H1 (cell line): ENCODE measurements at regions not wholly inside any gene's neighbourhood (a gene's known extent, or its start where the extent isn't known, plus 50 kb on each side); places are given as distances from the start of the nearest gene placed in this dataset.

ENCODE experiments used
- CTCF ChIA-PET: fragments of 300-600 bp; sonication (Branson Sonifier 250); formaldehyde crosslinking; loops from one replicate; lab custom pipeline; 2021; ENCODE audit not compliant: partially characterized antibody; lab: Charles Lee
- POLR2A ChIA-PET: fragments of 300-600 bp; sonication (Branson Sonifier 250); formaldehyde crosslinking; loops from one replicate; lab custom pipeline; 2021; ENCODE audit warnings: inconsistent platforms; ENCODE audit not compliant: partially characterized antibody; lab: Charles Lee
- DNase-seq, 2 experiments: peaks; one replicate each; pipeline versions ENCODE4 v3.0.0 to v3.0.0-alpha.2; 2010 to 2022; ENCODE audit warnings: low spot score in 2 of 2, low read depth in 1 of 2, mixed read lengths in 1 of 2
- FAIRE-seq: peaks from 2 replicates; lab custom pipeline; 2011; peaks lifted over from hg19 to GRCh38; lab: Jason Lieb, UNC
- H2AFZ ChIP-seq: 2 replicates; pipeline ENCODE4 v1.8.1; 2012; ENCODE audit warnings: low read length, inconsistent platforms
- H2AK5ac ChIP-seq: 2 replicates; pipeline ENCODE4 v1.6.1; 2013; ENCODE audit warnings: low read depth, low read length
- H2BK120ac ChIP-seq: replicated peaks from 2 replicates; pipeline ENCODE3; 2013; ENCODE audit warnings: low read depth, low read length, inconsistent platforms
- H2BK12ac ChIP-seq: 2 replicates; pipeline ENCODE4 v1.6.1; 2013; ENCODE audit warnings: low read depth, low read length
- H2BK15ac ChIP-seq: 2 replicates; pipeline ENCODE4 v1.6.1; 2013; ENCODE audit warnings: low read length
- H2BK20ac ChIP-seq: 2 replicates; pipeline ENCODE4 v1.6.1; 2013; ENCODE audit warnings: low read length
- H2BK5ac ChIP-seq: 2 replicates; pipeline ENCODE4 v1.6.1; 2013; ENCODE audit warnings: low read depth, low read length
- H3K14ac ChIP-seq: 2 replicates; pipeline ENCODE4 v1.6.1; 2013; ENCODE audit warnings: inconsistent platforms; ENCODE audit not compliant: insufficient read length
- H3K18ac ChIP-seq: 2 replicates; pipeline ENCODE4 v1.6.1; 2013; ENCODE audit warnings: low read length; ENCODE audit errors: extremely low read depth
- H3K23ac ChIP-seq: 2 replicates; pipeline ENCODE4 v1.6.1; 2013; ENCODE audit warnings: inconsistent platforms; ENCODE audit not compliant: insufficient read length
- H3K23me2 ChIP-seq: 2 replicates; pipeline ENCODE4 v1.6.1; 2013; ENCODE audit warnings: low read depth, low read length
- H3K27ac ChIP-seq: 2 replicates; pipeline ENCODE4 v1.6.1; 2011; ENCODE audit warnings: low read depth, low read length, inconsistent platforms
- H3K27me3 ChIP-seq, 4 experiments: replicated peaks in 1 of 4; 1 replicate in 1 of 4; 2 replicates in 3 of 4; pipeline versions ENCODE4 v1.6.1 to v1.8.1; 2011 to 2013; ENCODE audit warnings: low read length in 3 of 4, mild to moderate bottlenecking in 3 of 4, inconsistent platforms in 2 of 4, mixed read lengths in 2 of 4, moderate library complexity in 1 of 4; ENCODE audit not compliant: control insufficient read depth in 3 of 4, insufficient read depth in 3 of 4; ENCODE audit errors: extremely low read depth in 1 of 4
- H3K36me3 ChIP-seq, 4 experiments: 2 replicates each; pipeline versions ENCODE4 v1.6.1 to v1.8.1; 2011 to 2013; ENCODE audit warnings: mild to moderate bottlenecking in 4 of 4, low read length in 3 of 4, moderate library complexity in 2 of 4, control low read depth in 1 of 4, inconsistent platforms in 1 of 4; ENCODE audit not compliant: insufficient read depth in 4 of 4, control insufficient read depth in 2 of 4
- H3K4ac ChIP-seq: replicated peaks from 2 replicates; pipeline ENCODE3; 2013; ENCODE audit warnings: low read length, low read depth, mixed read lengths, inconsistent platforms; ENCODE audit not compliant: insufficient read length
- H3K4me1 ChIP-seq, 4 experiments: replicated peaks in 1 of 4; 1 replicate in 1 of 4; 2 replicates in 3 of 4; pipeline versions ENCODE4 v1.6.1 to v1.8.1; 2011 to 2013; ENCODE audit warnings: low read length in 3 of 4, inconsistent platforms in 2 of 4, mixed read lengths in 1 of 4; ENCODE audit not compliant: insufficient read depth in 4 of 4, control insufficient read depth in 3 of 4
- H3K4me2 ChIP-seq, 2 experiments: 2 replicates each; pipeline versions ENCODE4 v1.6.1 to v1.8.1; 2011 to 2013; ENCODE audit warnings: low read depth in 2 of 2, low read length in 2 of 2, control low read depth in 1 of 2, inconsistent platforms in 1 of 2, mild to moderate bottlenecking in 1 of 2; ENCODE audit not compliant: insufficient read depth in 1 of 2
- H3K4me3 ChIP-seq, 4 experiments: fragments of 200-600, 300-600 bp in 1 of 4; sonication (generic), shearing (Covaris generic), sonication (Bioruptor Twin) in 1 of 4; 2 replicates each; pipeline versions ENCODE4 v1.5.1 to v1.8.1; 2011 to 2016; ENCODE audit warnings: low read length in 4 of 4, low read depth in 3 of 4, control low read depth in 2 of 4, inconsistent platforms in 2 of 4, mild to moderate bottlenecking in 2 of 4, mixed read lengths in 1 of 4, moderate library complexity in 1 of 4; ENCODE audit not compliant: insufficient read depth in 2 of 4; ENCODE audit errors: extremely low read depth in 1 of 4
- H3K56ac ChIP-seq: replicated peaks from 2 replicates; pipeline ENCODE3; 2013; ENCODE audit warnings: low read depth, mild to moderate bottlenecking, mixed read lengths, low read length, inconsistent platforms; ENCODE audit not compliant: insufficient read length
- H3K79me1 ChIP-seq: 2 replicates; pipeline ENCODE4 v1.6.1; 2013; ENCODE audit warnings: low read depth, low read length, control low read depth
- H3K79me2 ChIP-seq, 2 experiments: 2 replicates each; pipeline versions ENCODE4 v1.6.1 to v1.8.1; 2012 to 2013; ENCODE audit warnings: low read length in 2 of 2, mild to moderate bottlenecking in 2 of 2, inconsistent platforms in 1 of 2; ENCODE audit not compliant: insufficient read depth in 2 of 2, control insufficient read depth in 1 of 2
- H3K9ac ChIP-seq, 4 experiments: replicated peaks in 1 of 4; 1 replicate in 1 of 4; 2 replicates in 3 of 4; pipeline versions ENCODE4 v1.6.1 to v1.8.1; 2011 to 2013; ENCODE audit warnings: low read depth in 3 of 4, low read length in 3 of 4, control low read depth in 2 of 4, mild to moderate bottlenecking in 2 of 4, moderate library complexity in 2 of 4, inconsistent platforms in 1 of 4; ENCODE audit errors: extremely low read depth in 1 of 4
- H3K9me3 ChIP-seq, 2 experiments: 2 replicates each; pipeline versions ENCODE4 v1.6.1 to v1.8.1; 2012 to 2013; ENCODE audit warnings: mild to moderate bottlenecking in 2 of 2, moderate library complexity in 2 of 2, control low read depth in 1 of 2, inconsistent platforms in 1 of 2, low read depth in 1 of 2, low read length in 1 of 2, mixed read lengths in 1 of 2; ENCODE audit not compliant: insufficient read depth in 2 of 2
- H4K20me1 ChIP-seq, 2 experiments: replicated peaks in 1 of 2; 2 replicates each; pipeline versions ENCODE3 to v1.8.1; 2011 to 2013; ENCODE audit warnings: inconsistent platforms in 2 of 2, low read length in 2 of 2, mild to moderate bottlenecking in 1 of 2; ENCODE audit not compliant: insufficient read depth in 2 of 2, control insufficient read depth in 1 of 2
- H4K5ac ChIP-seq: 2 replicates; pipeline ENCODE4 v1.6.1; 2013; ENCODE audit warnings: low read length, low read depth, mixed read lengths, inconsistent platforms; ENCODE audit not compliant: insufficient read length
- H4K8ac ChIP-seq: 2 replicates; pipeline ENCODE4 v1.8.0; 2013; ENCODE audit warnings: mild to moderate bottlenecking, moderate library complexity, low read length, inconsistent platforms; ENCODE audit not compliant: insufficient read depth; ENCODE audit errors: extremely low read depth
- H4K91ac ChIP-seq: replicated peaks from 2 replicates; pipeline ENCODE3; 2013; ENCODE audit warnings: low read length, mixed read lengths, inconsistent platforms; ENCODE audit not compliant: insufficient read length
- BACH1 ChIP-seq: IDR thresholded peaks from 2 replicates; pipeline ENCODE4 v1.6.1; 2012; ENCODE audit warnings: low read length, improper control_type of control experiment
- CREB1 ChIP-seq: IDR thresholded peaks from 2 replicates; pipeline ENCODE4 v1.6.1; 2012; ENCODE audit warnings: inconsistent platforms
- EGR1 ChIP-seq: IDR thresholded peaks from 2 replicates; pipeline ENCODE4 v1.6.1; 2011; ENCODE audit warnings: low read depth, low read length, borderline replicate concordance
- EZH2 ChIP-seq: fragments of 200-600 bp; sonication (generic); IDR thresholded peaks from 2 replicates; pipeline ENCODE4 v1.7.1; 2012; ENCODE audit warnings: low read depth, mild to moderate bottlenecking, moderate library complexity, low read length, inconsistent platforms; ENCODE audit not compliant: severe bottlenecking
- HDAC6 ChIP-seq: IDR thresholded peaks from one replicate; pipeline ENCODE4 v1.7.1; 2012; ENCODE audit warnings: low read depth, mild to moderate bottlenecking, inconsistent platforms, low read length, moderate library complexity
- KDM5A ChIP-seq: fragments of 200-600 bp; IDR thresholded peaks from 2 replicates; pipeline ENCODE4 v1.7.1; 2012; ENCODE audit warnings: mild to moderate bottlenecking, low read length, inconsistent platforms, mixed read lengths
- NANOG ChIP-seq: IDR thresholded peaks from 2 replicates; pipeline ENCODE4 v1.6.1; 2011; ENCODE audit warnings: low read length, low read depth, mild to moderate bottlenecking, inconsistent platforms; ENCODE audit not compliant: insufficient read depth, poor library complexity, severe bottlenecking
- POU5F1 ChIP-seq: IDR thresholded peaks from 2 replicates; pipeline ENCODE4 v1.6.1; 2011; ENCODE audit warnings: low read depth, mild to moderate bottlenecking, low read length, moderate library complexity
- SP1 ChIP-seq: IDR thresholded peaks from 2 replicates; pipeline ENCODE4 v1.6.1; 2011; ENCODE audit warnings: low read depth, low read length
- SP2 ChIP-seq: IDR thresholded peaks from 2 replicates; pipeline ENCODE4 v1.6.1; 2012; ENCODE audit warnings: mild to moderate bottlenecking, low read length, inconsistent platforms
- SP4 ChIP-seq: IDR thresholded peaks from 2 replicates; pipeline ENCODE4 v1.6.1; 2012; ENCODE audit warnings: low read length, inconsistent platforms
- SUZ12 ChIP-seq: fragments of 200-600 bp; sonication (generic); IDR thresholded peaks from 2 replicates; pipeline ENCODE4 v1.6.1; 2012; ENCODE audit warnings: mild to moderate bottlenecking, inconsistent platforms, low read length, moderate library complexity, mixed read lengths
- USF2 ChIP-seq: IDR thresholded peaks from 2 replicates; pipeline ENCODE4 v1.6.1; 2011; ENCODE audit warnings: low read length, improper control_type of control experiment
- YY1 ChIP-seq: IDR thresholded peaks from 2 replicates; pipeline ENCODE4 v1.6.1; 2011; ENCODE audit warnings: low read depth, mild to moderate bottlenecking, low read length
- WGBS, 2 experiments: shearing (Covaris generic) in 1 of 2; methylation state at CpG; one replicate each; pipeline versions ENCODE4 v1.1.6 to v1.1.7; 2013 to 2015; ENCODE audit warnings: low lambda C conversion rate in 2 of 2, mixed read lengths in 2 of 2, inconsistent platforms in 1 of 2, low coverage in 1 of 2, missing lambda C conversion rate in 1 of 2; ENCODE audit not compliant: insufficient replicate concordance in 2 of 2, insufficient coverage in 1 of 2, insufficient read length in 1 of 2; ENCODE audit errors: extremely low coverage in 1 of 2, missing lambda C conversion rate in 1 of 2; 5-methylcytosine and 5-hydroxymethylcytosine counted together

- no peak for TF ChIP-seq POU5F1
These were observed 84.3 kb downstream of the CNGA2 start (continued) for GRCh38 chrX:151818828-151819227.

- H2BK120ac ChIP-seq, result no peak overlapping the region
- 96% methylated on average over 6 of the region's 10 CpGs; no CpG with 5 or more reads in 1 of the 2 experiments for WGBS, 2 experiments
- no peak overlapping the region for H2BK20ac ChIP-seq
- no peak overlapping the region for H3K4ac ChIP-seq
- no peaks in the 10 kb centered on the region for H3K23me2 ChIP-seq
- DNase-seq, result no peak
- H4K20me1 ChIP-seq, result no peaks in the 10 kb centered on the region
- H3K79me1 ChIP-seq, result no peaks in the 10 kb centered on the region
- no peaks in the 10 kb centered on the region for H3K79me2 ChIP-seq
- H3K23ac ChIP-seq, result no peak overlapping the region
- H4K8ac ChIP-seq, result no peak overlapping the region
- no peak overlapping the region for H3K18ac ChIP-seq
- FAIRE-seq, result no peak
- no peak overlapping the region for H3K4me3 ChIP-seq
- POLR2A ChIA-PET, result no interaction called here
- H2AK5ac ChIP-seq, result no peak overlapping the region
- H3K4me1 ChIP-seq, result no peaks in the 10 kb centered on the region
- no peak overlapping the region for H2AFZ ChIP-seq
- no peak overlapping the region for H3K56ac ChIP-seq
- no peak overlapping the region for H3K9ac ChIP-seq
- H2BK12ac ChIP-seq, result no peak overlapping the region
- no peak overlapping the region for H3K14ac ChIP-seq
- no peaks in the 10 kb centered on the region for H3K36me3 ChIP-seq
- H4K5ac ChIP-seq, result no peak overlapping the region
- H3K27me3 ChIP-seq, result no peaks in the 10 kb centered on the region
- CTCF ChIA-PET, result interaction anchor here (1.0 to 2.5 kb wide), 2 partner anchors 9 to 68 kb away, joined by 3 to 7 read pairs; no protein-coding TSS in a partner anchor
- no peaks in the 10 kb centered on the region for H3K9me3 ChIP-seq
- no peak overlapping the region for H3K4me2 ChIP-seq
- no peak overlapping the region for H4K91ac ChIP-seq
- no peak overlapping the region for H2BK15ac ChIP-seq
- H2BK5ac ChIP-seq, result no peak overlapping the region
- H3K27ac ChIP-seq, result no peak overlapping the region
- no peak for TF ChIP-seq BACH1
- no peak for TF ChIP-seq EZH2
- no peak for TF ChIP-seq YY1
- no peak for TF ChIP-seq SP2
- no peak for TF ChIP-seq SUZ12
- TF ChIP-seq SP4, result no peak
- no peak for TF ChIP-seq EGR1
- no peak for TF ChIP-seq USF2
- TF ChIP-seq CREB1, result no peak
- TF ChIP-seq NANOG, result no peak
- no peak for TF ChIP-seq HDAC6
- TF ChIP-seq SP1, result no peak
- TF ChIP-seq KDM5A, result no peak
These were observed 86.7 kb downstream of the CNGA2 start for GRCh38 chrX:151821226-151821625.
